C4-2B (cell line): ENCODE measurements at regions not wholly inside any gene's neighbourhood (a gene's known extent, or its start where the extent isn't known, plus 50 kb on each side); places are given as distances from the start of the nearest gene placed in this dataset.

Source experiments
- H3K27ac ChIP-seq: fragments of 450-650 bp; 2 replicates; pipeline ENCODE4 v1.5.1; 2017
- CTCF ChIP-seq: fragments of 450-650 bp; conservative IDR thresholded peaks from 2 replicates; pipeline ENCODE4 v1.5.1; 2017; ENCODE audit warnings: mild to moderate bottlenecking
- ZFX ChIP-seq: fragments of 450-650 bp; IDR thresholded peaks from 2 replicates; pipeline ENCODE4 v1.6.1; 2017

DNA sequence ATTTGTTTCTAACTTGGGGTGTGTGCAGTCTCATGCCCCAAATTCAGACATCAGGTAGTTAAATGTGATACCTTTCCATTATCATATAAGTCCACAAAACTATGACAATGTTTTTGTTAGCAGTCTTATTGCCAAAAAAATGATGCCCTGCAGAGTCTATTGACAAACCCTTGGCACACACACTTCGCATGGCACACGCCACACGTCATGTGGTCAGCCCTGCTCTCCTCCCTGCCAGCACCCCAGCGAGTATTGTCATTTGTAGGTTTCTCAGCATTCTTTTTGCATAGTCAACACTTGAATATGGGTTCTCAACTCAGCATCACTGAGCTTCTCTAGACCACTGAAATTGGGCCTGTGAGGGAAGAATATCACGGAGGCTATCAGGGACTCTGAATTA is 356.0 kb downstream of the INHBA start:
- H3K27ac ChIP-seq, result no peak overlapping the region
- TF ChIP-seq ZFX (no peak), CTCF (no peak)

DNA sequence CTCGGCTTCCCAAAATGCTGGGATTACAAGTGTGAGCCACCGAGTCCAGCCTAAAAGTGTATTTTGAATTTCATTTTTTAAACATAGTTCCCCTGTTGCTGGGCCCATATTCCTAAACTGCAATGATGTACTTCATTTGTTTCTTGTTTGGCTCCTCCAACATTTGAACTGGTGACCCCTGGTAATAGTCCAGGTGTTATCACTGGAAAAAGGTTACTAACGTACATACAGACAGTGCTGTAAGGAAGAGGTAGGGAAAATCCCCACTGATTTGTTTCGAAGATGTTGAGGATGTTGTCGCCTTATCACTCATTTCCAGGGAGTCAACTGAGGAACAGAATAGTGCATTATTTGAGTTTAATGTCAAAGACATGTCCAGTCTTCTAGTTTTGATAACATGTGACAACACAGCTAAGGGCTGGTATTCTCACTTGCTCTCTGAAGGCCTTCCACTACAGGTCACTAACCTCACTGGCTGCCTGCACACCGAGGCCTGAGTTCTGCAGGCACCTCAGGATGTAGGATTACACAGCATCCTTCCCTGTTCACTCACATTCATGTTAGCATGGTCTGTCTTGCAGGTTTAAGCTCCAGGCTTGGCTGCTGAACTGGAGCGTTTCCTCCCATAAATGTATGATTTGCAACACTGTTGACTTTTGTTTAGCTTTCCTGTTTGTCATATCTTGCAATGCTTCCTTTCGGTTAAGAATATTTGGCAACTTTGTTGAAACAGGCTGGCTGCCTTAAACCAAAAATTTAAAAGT is 362.8 kb downstream of the INHBA start:
- TF ChIP-seq CTCF (no peak), ZFX (no peak)
- no peak overlapping the region for H3K27ac ChIP-seq

GRCh38 chr7:41336981-41337380 is 365.9 kb downstream of the INHBA start:
- H3K27ac ChIP-seq, result no peak overlapping the region
- TF ChIP-seq CTCF, result no peak
- no peak for TF ChIP-seq ZFX

GRCh38 chr7:41336455-41336952 is 366.4 kb downstream of the INHBA start:
- no peak for TF ChIP-seq CTCF
- no peak for TF ChIP-seq ZFX
- H3K27ac ChIP-seq, result no peak overlapping the region

- no peak overlapping the region for H3K27ac ChIP-seq
- TF ChIP-seq CTCF (no peak), ZFX (no peak)
These were observed 368.6 kb downstream of the INHBA start for GRCh38 chr7:41334071-41334862.

DNA sequence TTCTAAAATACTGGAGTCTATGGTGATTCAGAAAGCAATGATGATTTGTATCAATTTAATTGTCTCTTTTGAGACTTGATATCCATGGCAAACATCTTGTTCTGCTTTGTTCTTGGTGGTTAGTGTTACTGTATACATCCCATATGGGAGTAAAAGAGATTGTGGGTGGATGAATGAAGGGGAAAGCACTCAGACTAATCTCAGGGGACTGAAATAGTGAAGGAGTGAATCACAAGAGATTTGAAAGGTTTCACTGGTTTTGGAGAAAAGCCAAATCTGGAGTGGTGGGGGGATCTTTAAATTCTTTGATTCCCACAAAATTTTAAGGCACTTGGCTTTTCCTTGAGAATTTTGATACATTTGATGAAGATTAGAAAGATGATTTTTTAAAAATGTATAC is 369.4 kb downstream of the INHBA start:
- TF ChIP-seq CTCF (no peak), ZFX (no peak)
- H3K27ac ChIP-seq, result no peak overlapping the region

DNA sequence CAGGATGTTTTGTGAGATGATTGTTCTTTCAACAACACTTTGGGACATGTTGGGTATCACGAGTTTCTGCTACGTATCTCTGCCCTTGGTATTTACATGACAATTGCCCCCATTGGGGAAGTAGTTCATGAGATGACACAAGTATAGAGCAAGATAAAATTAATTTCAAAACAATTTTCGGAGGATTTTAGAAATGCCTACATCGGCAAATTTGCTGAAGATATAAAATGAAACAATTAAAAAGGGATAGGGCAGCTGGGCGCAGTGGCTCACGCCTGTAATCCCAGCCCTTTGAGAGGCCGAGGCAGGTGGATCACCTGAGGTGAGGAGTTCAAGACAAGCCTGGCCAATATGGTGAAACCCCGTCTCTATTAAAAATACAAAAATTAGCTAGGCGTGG is 371.7 kb downstream of the INHBA start:
- H3K27ac ChIP-seq, result no peak overlapping the region
- TF ChIP-seq ZFX (no peak), CTCF (no peak)
